ENCODE measurements at regions not wholly inside any gene's neighbourhood (a gene's known extent, or its start where the extent isn't known, plus 50 kb on each side); places are given as distances from the start of the nearest gene placed in this dataset.
"Not testable (repeated sequence)": the region's sequence is repeated elsewhere in the genome, so short reads cannot be mapped to it uniquely, and the experiment has no call there.

- not testable (repeated sequence) for TF ChIP-seq POLR2AphosphoS5 (IDR thresholded peaks at IDR 0.05; ENCODE audit: low read depth); EZH2 (IDR thresholded peaks at IDR 0.05; ENCODE audit: low read depth, unreplicated experiment); JUNB (IDR thresholded peaks at IDR 0.05; ENCODE audit: unreplicated experiment); EZH2phosphoT487 (IDR thresholded peaks at IDR 0.05; ENCODE audit: unreplicated experiment); ZNF114 (CRISPR knock-in tag; IDR thresholded peaks at IDR 0.05); CREB1 (CRISPR knock-in tag; IDR thresholded peaks at IDR 0.05; ENCODE audit: low read depth)
- TF ChIP-seq, protein P1, sequence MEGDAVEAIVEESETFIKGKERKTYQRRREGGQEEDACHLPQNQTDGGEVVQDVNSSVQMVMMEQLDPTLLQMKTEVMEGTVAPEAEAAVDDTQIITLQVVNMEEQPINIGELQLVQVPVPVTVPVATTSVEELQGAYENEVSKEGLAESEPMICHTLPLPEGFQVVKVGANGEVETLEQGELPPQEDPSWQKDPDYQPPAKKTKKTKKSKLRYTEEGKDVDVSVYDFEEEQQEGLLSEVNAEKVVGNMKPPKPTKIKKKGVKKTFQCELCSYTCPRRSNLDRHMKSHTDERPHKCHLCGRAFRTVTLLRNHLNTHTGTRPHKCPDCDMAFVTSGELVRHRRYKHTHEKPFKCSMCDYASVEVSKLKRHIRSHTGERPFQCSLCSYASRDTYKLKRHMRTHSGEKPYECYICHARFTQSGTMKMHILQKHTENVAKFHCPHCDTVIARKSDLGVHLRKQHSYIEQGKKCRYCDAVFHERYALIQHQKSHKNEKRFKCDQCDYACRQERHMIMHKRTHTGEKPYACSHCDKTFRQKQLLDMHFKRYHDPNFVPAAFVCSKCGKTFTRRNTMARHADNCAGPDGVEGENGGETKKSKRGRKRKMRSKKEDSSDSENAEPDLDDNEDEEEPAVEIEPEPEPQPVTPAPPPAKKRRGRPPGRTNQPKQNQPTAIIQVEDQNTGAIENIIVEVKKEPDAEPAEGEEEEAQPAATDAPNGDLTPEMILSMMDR (conservative IDR thresholded peaks at IDR 0.05; ENCODE audit: low read depth in 2 of 2), result not testable (repeated sequence)
- TF ChIP-seq, protein P2, sequence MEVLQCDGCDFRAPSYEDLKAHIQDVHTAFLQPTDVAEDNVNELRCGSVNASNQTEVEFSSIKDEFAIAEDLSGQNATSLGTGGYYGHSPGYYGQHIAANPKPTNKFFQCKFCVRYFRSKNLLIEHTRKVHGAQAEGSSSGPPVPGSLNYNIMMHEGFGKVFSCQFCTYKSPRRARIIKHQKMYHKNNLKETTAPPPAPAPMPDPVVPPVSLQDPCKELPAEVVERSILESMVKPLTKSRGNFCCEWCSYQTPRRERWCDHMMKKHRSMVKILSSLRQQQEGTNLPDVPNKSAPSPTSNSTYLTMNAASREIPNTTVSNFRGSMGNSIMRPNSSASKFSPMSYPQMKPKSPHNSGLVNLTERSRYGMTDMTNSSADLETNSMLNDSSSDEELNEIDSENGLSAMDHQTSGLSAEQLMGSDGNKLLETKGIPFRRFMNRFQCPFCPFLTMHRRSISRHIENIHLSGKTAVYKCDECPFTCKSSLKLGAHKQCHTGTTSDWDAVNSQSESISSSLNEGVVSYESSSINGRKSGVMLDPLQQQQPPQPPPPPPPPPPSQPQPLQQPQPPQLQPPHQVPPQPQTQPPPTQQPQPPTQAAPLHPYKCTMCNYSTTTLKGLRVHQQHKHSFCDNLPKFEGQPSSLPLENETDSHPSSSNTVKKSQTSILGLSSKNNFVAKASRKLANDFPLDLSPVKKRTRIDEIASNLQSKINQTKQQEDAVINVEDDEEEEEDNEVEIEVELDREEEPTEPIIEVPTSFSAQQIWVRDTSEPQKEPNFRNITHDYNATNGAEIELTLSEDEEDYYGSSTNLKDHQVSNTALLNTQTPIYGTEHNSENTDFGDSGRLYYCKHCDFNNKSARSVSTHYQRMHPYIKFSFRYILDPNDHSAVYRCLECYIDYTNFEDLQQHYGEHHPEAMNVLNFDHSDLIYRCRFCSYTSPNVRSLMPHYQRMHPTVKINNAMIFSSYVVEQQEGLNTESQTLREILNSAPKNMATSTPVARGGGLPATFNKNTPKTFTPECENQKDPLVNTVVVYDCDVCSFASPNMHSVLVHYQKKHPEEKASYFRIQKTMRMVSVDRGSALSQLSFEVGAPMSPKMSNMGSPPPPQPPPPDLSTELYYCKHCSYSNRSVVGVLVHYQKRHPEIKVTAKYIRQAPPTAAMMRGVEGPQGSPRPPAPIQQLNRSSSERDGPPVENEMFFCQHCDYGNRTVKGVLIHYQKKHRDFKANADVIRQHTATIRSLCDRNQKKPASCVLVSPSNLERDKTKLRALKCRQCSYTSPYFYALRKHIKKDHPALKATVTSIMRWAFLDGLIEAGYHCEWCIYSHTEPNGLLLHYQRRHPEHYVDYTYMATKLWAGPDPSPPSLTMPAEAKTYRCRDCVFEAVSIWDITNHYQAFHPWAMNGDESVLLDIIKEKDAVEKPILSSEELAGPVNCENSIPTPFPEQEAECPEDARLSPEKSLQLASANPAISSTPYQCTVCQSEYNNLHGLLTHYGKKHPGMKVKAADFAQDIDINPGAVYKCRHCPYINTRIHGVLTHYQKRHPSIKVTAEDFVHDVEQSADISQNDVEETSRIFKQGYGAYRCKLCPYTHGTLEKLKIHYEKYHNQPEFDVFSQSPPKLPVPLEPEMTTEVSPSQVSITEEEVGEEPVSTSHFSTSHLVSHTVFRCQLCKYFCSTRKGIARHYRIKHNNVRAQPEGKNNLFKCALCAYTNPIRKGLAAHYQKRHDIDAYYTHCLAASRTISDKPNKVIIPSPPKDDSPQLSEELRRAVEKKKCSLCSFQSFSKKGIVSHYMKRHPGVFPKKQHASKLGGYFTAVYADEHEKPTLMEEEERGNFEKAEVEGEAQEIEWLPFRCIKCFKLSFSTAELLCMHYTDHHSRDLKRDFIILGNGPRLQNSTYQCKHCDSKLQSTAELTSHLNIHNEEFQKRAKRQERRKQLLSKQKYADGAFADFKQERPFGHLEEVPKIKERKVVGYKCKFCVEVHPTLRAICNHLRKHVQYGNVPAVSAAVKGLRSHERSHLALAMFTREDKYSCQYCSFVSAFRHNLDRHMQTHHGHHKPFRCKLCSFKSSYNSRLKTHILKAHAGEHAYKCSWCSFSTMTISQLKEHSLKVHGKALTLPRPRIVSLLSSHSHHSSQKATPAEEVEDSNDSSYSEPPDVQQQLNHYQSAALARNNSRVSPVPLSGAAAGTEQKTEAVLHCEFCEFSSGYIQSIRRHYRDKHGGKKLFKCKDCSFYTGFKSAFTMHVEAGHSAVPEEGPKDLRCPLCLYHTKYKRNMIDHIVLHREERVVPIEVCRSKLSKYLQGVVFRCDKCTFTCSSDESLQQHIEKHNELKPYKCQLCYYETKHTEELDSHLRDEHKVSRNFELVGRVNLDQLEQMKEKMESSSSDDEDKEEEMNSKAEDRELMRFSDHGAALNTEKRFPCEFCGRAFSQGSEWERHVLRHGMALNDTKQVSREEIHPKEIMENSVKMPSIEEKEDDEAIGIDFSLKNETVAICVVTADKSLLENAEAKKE (CRISPR knock-in tag; IDR thresholded peaks at IDR 0.05), result not testable (repeated sequence)
Measured at GRCh38 chrY:11214851-11215250, 1486.2 kb upstream of the USP9Y start.
